Ectodermal cell (in vitro differentiated cells): ENCODE measurements at regions not wholly inside any gene's neighbourhood (a gene's known extent, or its start where the extent isn't known, plus 50 kb on each side); places are given as distances from the start of the nearest gene placed in this dataset.

Experiments
- H3K27ac ChIP-seq: 2 replicates; pipeline ENCODE4 v1.7.0; 2013; ENCODE audit warnings: mild to moderate bottlenecking, low read depth, low read length; ENCODE audit not compliant: insufficient read depth, poor library complexity, severe bottlenecking
- H3K27me3 ChIP-seq: 2 replicates; pipeline ENCODE4 v1.7.0; 2013; ENCODE audit warnings: mild to moderate bottlenecking, low read length; ENCODE audit not compliant: insufficient read depth, control insufficient read depth, poor library complexity, severe bottlenecking
- H3K36me3 ChIP-seq: one replicate; pipeline ENCODE4 v1.7.0; 2013; ENCODE audit warnings: low read length; ENCODE audit not compliant: control insufficient read depth, insufficient read depth
- H3K4me1 ChIP-seq: one replicate; pipeline ENCODE4 v1.7.0; 2013; ENCODE audit warnings: low read length; ENCODE audit not compliant: control insufficient read depth, insufficient read depth
- H3K4me3 ChIP-seq: 2 replicates; pipeline ENCODE4 v1.7.0; 2013; ENCODE audit warnings: low read depth, low read length, control low read depth; ENCODE audit not compliant: insufficient read depth
- H3K9me3 ChIP-seq: 2 replicates; pipeline ENCODE4 v1.7.0; 2013; ENCODE audit warnings: mild to moderate bottlenecking, low read length, moderate library complexity; ENCODE audit not compliant: control insufficient read depth
- WGBS, 2 experiments: methylation state at CpG; one replicate each; pipeline ENCODE4 v1.1.7; 2013; ENCODE audit warnings: missing lambda C conversion rate in 2 of 2; 5-methylcytosine and 5-hydroxymethylcytosine counted together

DNA sequence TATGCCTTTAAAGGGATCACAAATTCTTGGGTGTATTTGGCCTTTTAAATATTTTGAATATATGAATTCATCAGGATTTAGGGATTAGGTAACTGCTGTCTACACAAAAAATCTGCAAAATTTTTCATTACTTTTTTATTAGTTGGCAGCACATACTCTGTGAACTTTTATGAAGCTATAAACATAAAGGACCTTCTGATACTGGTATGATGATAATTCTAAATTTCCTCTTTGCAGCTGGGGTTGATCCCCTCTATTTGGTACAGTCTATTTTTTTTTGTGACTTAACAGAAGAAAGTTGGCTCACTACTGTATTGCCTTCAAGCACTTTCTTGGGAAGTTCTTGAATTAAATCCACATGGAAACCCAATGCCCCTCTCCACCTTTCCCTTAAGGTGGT, 416.1 kb downstream of the LMO4 start:
- no peaks in the 10 kb centered on the region for H3K27me3 ChIP-seq
- H3K9me3 ChIP-seq = no peaks in the 10 kb centered on the region
- H3K4me3 ChIP-seq = no peak overlapping the region
- no peak overlapping the region for H3K27ac ChIP-seq
- no peaks in the 10 kb centered on the region for H3K36me3 ChIP-seq
- no peaks in the 10 kb centered on the region for H3K4me1 ChIP-seq

DNA sequence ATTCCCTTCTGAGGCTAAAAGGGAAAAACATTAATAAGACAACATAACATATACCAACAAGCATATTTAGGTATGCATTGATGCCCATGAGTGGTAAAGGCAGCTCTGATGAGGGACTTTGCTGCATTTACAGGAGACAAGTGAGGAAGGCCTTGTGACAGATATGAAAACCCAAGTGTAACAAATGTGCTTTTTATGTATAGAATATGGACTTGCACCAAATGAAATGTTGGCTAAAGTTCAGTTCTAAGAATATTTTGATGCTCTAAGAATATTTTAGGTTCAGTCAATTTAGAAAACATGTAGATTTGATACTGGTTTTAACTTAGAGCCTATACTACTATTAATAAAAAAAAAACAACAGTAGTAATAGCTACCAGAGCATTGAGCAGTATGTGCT, 424.7 kb downstream of the LMO4 start:
- H3K4me3 ChIP-seq = no peak overlapping the region
- no peak overlapping the region for H3K27ac ChIP-seq
- no peaks in the 10 kb centered on the region for H3K27me3 ChIP-seq
- H3K4me1 ChIP-seq = no peaks in the 10 kb centered on the region
- H3K9me3 ChIP-seq = no peaks in the 10 kb centered on the region
- no peaks in the 10 kb centered on the region for H3K36me3 ChIP-seq

DNA sequence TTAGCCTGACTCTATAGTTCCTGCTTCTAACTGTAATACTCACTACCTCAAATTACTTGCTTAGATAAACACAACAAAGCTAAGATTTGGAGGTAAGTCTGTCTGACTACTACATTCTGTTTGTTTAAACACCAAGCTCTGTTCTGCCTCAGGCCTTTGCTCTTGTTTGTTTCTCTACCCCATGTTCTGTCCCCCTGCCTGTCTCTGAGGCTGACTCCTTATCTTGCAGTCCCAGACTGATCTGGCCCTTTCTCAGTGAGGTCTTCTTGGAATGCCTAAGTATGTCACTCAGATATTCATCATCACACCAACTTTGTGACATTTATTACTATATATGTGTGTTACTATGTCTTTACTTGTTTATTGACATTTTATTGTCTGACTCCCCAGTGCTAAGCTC, 425.5 kb downstream of the LMO4 start:
- no peak overlapping the region for H3K4me3 ChIP-seq
- no peaks in the 10 kb centered on the region for H3K27me3 ChIP-seq
- no peaks in the 10 kb centered on the region for H3K36me3 ChIP-seq
- H3K4me1 ChIP-seq = no peaks in the 10 kb centered on the region
- H3K27ac ChIP-seq = no peak overlapping the region
- no peaks in the 10 kb centered on the region for H3K9me3 ChIP-seq

DNA sequence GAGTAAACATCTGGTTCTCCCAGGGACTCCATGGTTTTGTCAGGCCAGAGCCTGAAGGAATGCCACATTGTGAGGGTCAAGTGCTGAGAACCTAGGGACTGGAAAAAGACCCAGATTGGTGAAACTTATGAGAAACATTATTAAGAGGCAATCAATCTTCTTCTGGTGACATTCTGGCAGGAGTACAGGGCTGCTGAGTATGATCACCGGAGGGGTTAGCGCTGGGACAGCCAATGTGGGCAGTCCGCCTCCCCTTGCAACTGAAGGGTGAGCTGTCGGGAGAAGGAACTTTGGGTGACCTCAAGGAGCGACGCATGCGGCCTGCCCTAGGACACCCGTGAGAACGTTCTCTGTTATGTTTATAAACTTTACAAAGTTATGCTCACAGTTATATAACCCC, 429.0 kb downstream of the LMO4 start:
- no peaks in the 10 kb centered on the region for H3K9me3 ChIP-seq
- H3K4me3 ChIP-seq = no peak overlapping the region
- no peaks in the 10 kb centered on the region for H3K27me3 ChIP-seq
- 86 to 88% methylated on average over 9 of the region's 9 CpGs for WGBS, 2 experiments
- H3K4me1 ChIP-seq = no peaks in the 10 kb centered on the region
- no peak overlapping the region for H3K27ac ChIP-seq
- no peaks in the 10 kb centered on the region for H3K36me3 ChIP-seq

DNA sequence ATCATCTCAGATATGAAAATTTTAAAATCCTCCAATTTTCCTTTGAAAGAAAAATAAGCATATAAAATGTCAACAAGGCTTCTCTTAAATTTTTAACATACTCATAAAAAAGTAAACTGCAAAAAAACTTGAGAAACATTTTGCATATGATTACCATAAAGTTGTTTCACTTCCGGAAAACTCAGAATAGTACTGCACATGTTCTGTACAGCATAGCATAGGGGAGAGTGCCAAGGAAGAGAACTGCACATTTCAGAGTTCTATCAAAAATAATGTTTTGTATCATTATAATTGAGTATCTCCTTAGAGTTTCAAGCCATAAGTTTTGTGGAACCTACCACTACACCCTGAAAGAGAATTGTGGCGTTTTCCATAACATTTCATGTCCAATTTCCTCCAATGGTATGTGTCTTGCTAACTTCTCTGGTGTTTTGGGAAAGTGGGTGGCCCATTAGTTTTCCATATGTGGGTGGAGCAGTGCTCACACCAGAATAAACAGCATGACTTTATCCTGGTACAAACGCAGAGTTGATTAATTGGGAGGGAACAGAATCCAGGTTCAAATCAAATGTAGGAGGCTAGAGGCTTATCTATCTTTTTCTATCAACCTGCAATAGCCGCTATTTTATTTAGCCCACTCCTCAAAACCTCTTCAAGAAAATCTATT, 430.9 kb downstream of the LMO4 start:
- Histone ChIP-seq H3K9me3 (no peaks in the 10 kb centered on the region), H3K36me3 (no peaks in the 10 kb centered on the region), H3K27me3 (no peaks in the 10 kb centered on the region), H3K27ac (no peak overlapping the region), H3K4me3 (no peak overlapping the region), H3K4me1 (no peaks in the 10 kb centered on the region)
- WGBS, 2 experiments = 24 to 46% methylated on average over 3 to 4 of the region's 4 CpGs

DNA sequence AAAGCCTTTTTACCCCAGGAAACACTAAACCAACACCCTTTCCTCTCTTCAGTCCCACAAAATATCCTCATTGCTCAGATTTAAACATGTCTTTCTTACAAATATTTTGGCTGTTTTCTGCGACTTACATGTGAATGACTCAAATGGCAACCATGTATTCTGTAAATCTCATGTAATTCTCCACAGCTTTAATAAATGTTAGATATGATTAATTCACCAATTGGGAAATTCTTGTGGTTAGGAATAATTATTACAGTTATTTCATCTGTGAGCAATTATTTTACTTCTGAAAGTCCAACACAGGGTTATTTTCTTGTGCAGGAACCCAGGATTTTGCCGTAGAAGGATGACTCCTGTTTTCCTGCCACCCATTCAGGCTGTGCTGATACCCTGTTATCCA, 431.5 kb downstream of the LMO4 start:
- Histone ChIP-seq H3K9me3 (no peaks in the 10 kb centered on the region), H3K4me1 (no peaks in the 10 kb centered on the region), H3K27ac (no peak overlapping the region), H3K27me3 (no peaks in the 10 kb centered on the region), H3K36me3 (no peaks in the 10 kb centered on the region), H3K4me3 (no peak overlapping the region)
- WGBS, 2 experiments = 81 to 98% methylated on average over 2 of the region's 2 CpGs

DNA sequence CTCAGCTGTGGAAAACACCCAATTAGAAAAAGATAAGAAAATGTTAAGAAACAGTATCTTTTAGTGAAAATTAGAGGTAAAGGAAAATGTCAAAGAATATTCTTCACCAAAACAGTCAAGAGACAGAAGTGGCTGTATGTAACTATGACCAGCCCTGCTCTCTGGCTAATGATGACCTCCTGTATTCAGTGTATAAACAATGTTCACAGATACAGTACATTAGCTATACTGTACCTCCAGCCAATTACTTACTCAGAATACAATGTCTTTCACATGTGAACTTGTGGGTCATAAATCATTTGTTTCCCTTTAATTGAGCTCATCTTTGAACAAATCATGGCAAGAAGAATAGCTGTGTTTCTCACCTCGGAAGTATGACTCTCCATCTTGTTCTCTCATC, 432.0 kb downstream of the LMO4 start:
- no peaks in the 10 kb centered on the region for H3K27me3 ChIP-seq
- H3K9me3 ChIP-seq = no peaks in the 10 kb centered on the region
- no peak overlapping the region for H3K4me3 ChIP-seq
- no peaks in the 10 kb centered on the region for H3K36me3 ChIP-seq
- H3K4me1 ChIP-seq = no peaks in the 10 kb centered on the region
- no peak overlapping the region for H3K27ac ChIP-seq
- no CpG with 5 or more reads among the region's 1 CpG for WGBS, 2 experiments

DNA sequence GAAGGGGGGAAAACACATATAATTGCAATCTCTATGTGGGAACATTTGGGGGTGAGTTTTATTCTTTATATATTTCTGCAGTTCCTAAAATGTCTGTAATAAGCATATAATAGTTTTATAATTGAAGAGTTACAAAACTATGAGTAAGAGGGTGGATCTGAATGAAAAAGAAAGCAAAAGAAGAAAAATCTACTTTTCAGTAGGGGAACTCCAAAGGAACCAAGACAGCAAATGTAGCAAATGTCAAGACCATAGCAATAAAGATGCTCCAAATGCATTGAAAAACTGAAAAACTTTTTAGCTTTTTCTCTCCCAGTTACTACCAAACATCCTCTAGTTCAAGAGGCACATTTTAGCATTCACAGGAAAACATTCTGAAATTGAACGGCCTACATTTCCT, 434.8 kb downstream of the LMO4 start:
- Histone ChIP-seq H3K36me3 (no peaks in the 10 kb centered on the region), H3K9me3 (no peaks in the 10 kb centered on the region), H3K4me3 (no peak overlapping the region), H3K27me3 (no peaks in the 10 kb centered on the region), H3K4me1 (no peaks in the 10 kb centered on the region), H3K27ac (no peak overlapping the region)
- WGBS, 2 experiments = 80% methylated on average over 1 of the region's 1 CpG

DNA sequence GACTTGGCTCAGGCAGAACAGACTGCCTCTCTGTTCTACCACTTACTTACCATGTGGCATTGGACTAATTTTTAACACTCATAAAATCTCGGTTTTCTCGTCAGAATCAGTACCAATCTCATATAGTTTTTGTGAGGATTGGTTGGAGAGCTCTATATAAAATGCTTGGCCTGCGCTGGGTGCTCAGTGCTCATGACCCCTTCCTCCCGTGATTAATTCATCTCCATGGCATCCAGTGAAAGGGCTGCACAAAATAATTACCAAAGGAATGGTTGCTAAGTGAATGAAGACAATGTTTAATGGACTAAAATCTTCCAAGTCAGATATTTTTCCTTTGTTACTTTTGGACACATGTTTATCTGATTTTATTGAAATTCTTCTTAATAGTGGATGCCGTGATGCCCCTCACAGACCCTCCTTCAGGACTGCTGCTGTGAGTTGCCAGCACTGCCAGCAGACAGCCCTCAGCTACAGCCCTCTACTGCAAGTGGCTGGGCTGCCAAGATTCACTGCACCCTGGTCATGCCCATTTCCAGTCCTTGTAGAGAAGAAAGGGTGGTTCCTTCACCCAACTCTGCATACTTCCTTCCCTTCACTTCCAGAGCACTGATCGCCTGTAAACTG, 436.5 kb downstream of the LMO4 start:
- H3K27me3 ChIP-seq = no peaks in the 10 kb centered on the region
- H3K4me3 ChIP-seq = no peak overlapping the region
- H3K27ac ChIP-seq = no peak overlapping the region
- no peaks in the 10 kb centered on the region for H3K4me1 ChIP-seq
- 95 to 99% methylated on average over 4 to 6 of the region's 6 CpGs for WGBS, 2 experiments
- H3K9me3 ChIP-seq = no peaks in the 10 kb centered on the region
- no peaks in the 10 kb centered on the region for H3K36me3 ChIP-seq

DNA sequence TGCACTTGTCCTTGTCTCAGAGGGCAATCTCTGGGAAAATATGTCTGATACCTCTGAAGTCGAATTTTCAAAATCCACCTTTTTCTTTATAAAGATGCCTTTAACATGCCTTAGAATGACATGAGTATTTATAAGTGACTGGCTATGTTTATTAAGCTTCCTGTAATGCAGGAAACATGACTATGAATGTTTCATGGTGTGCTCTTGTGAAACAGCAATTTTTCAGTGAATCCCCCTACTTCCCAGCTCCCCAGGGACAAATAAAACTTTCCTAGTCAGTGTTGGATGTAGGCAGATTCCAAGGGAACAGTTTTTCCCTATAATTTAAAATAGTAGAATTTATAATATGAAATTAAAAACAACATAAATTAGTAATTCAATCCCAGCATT, 437.0 kb downstream of the LMO4 start:
- Histone ChIP-seq H3K4me3 (no peak overlapping the region), H3K27ac (no peak overlapping the region)
- WGBS, 2 experiments = 100% methylated on average over 1 of the region's 1 CpG

DNA sequence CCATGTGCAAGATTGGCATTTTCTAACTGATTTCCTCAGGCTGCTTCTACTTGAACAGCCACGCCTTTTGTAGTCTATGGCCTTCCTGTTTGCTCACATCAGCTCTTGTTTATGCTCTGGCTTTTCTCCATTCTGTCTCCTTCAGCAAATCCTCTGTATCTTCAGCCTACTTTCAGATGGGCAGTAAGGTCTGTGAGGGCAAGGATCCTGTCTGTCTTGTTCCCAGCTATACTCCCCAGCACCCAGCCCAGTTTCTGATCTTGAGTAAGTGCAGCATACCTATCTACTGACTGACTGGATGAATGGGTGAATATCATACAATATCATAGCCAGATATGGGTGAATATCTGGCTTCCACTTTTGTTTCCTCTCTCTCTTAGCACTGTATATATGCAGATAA, 438.1 kb downstream of the LMO4 start:
- H3K36me3 ChIP-seq = no peaks in the 10 kb centered on the region
- WGBS, 2 experiments = 89 to 93% methylated on average over 1 of the region's 1 CpG
- H3K27me3 ChIP-seq = no peaks in the 10 kb centered on the region
- no peak overlapping the region for H3K4me3 ChIP-seq
- no peaks in the 10 kb centered on the region for H3K9me3 ChIP-seq
- H3K27ac ChIP-seq = no peak overlapping the region
- no peaks in the 10 kb centered on the region for H3K4me1 ChIP-seq

More for the DNA sequence above, 437.0 kb downstream of the LMO4 start:
- Histone ChIP-seq H3K27me3 (no peaks in the 10 kb centered on the region), H3K9me3 (no peaks in the 10 kb centered on the region), H3K4me1 (no peaks in the 10 kb centered on the region), H3K36me3 (no peaks in the 10 kb centered on the region)
